Midbrain (tissue), 1 donor: ENCODE measurements at regions not wholly inside any gene's neighbourhood (a gene's known extent, or its start where the extent isn't known, plus 50 kb on each side); places are given as distances from the start of the nearest gene placed in this dataset.
"Not testable (repeated sequence)": the region's sequence is repeated elsewhere in the genome, so short reads cannot be mapped to it uniquely, and the experiment has no call there.

Source experiments
- DNase-seq: peaks from one replicate; lab custom pipeline; 2025; lab: John Stamatoyannopoulos, UW

GRCh38 chr1:82829527-82829926 lies 1028.8 kb downstream of the ADGRL2 start:
- DNase-seq: no peak

- DNase-seq: no peak
Observed at GRCh38 chr1:82823876-82824275, 1023.1 kb downstream of the ADGRL2 start.

- DNase-seq: no peak
Observed at GRCh38 chr1:82820816-82821215, 1020.1 kb downstream of the ADGRL2 start.

- DNase-seq: no peak
Observed at GRCh38 chr1:82819234-82819633, 1018.5 kb downstream of the ADGRL2 start.

- DNase-seq: no peak
Observed at GRCh38 chr1:82818586-82818985, 1017.9 kb downstream of the ADGRL2 start.

GRCh38 chr1:82813386-82813785 lies 1012.7 kb downstream of the ADGRL2 start:
- DNase-seq: no peak

- no peak for DNase-seq
Observed at GRCh38 chr1:82810601-82811000, 1009.9 kb downstream of the ADGRL2 start.

GRCh38 chr1:82807563-82807962 lies 1006.8 kb downstream of the ADGRL2 start:
- no peak for DNase-seq

GRCh38 chr1:82806133-82806532 lies 1005.4 kb downstream of the ADGRL2 start:
- DNase-seq: no peak

GRCh38 chr1:82801176-82801575 lies 1000.4 kb downstream of the ADGRL2 start:
- no peak for DNase-seq

GRCh38 chr1:82800721-82801120 lies 1000.0 kb downstream of the ADGRL2 start:
- no peak for DNase-seq

- no peak for DNase-seq
Observed at GRCh38 chr1:82799261-82799660, 998.5 kb downstream of the ADGRL2 start.

GRCh38 chr1:82795508-82796149 lies 994.9 kb downstream of the ADGRL2 start:
- no peak for DNase-seq

GRCh38 chr1:82792151-82792550 lies 991.4 kb downstream of the ADGRL2 start:
- DNase-seq: no peak

GRCh38 chr1:82790556-82790955 lies 989.8 kb downstream of the ADGRL2 start:
- no peak for DNase-seq

- no peak for DNase-seq
Observed at GRCh38 chr1:82788660-82789059, 987.9 kb downstream of the ADGRL2 start.

- DNase-seq: no peak
Observed at GRCh38 chr1:82788038-82788437, 987.3 kb downstream of the ADGRL2 start.

- no peak for DNase-seq
Observed at GRCh38 chr1:82786883-82787282, 986.1 kb downstream of the ADGRL2 start.

- DNase-seq: no peak
Observed at GRCh38 chr1:82785268-82785790, 984.6 kb downstream of the ADGRL2 start.

GRCh38 chr1:82783044-82783443 lies 982.3 kb downstream of the ADGRL2 start:
- no peak for DNase-seq

GRCh38 chr1:82782599-82782998 lies 981.9 kb downstream of the ADGRL2 start:
- no peak for DNase-seq

GRCh38 chr1:82778612-82779011 lies 977.9 kb downstream of the ADGRL2 start:
- DNase-seq: no peak

GRCh38 chr1:82777240-82777639 lies 976.5 kb downstream of the ADGRL2 start:
- no peak for DNase-seq

GRCh38 chr1:82776730-82777129 lies 976.0 kb downstream of the ADGRL2 start:
- not testable (repeated sequence) for DNase-seq
